DMS53 (cell line): ENCODE measurements at regions not wholly inside any gene's neighbourhood (a gene's known extent, or its start where the extent isn't known, plus 50 kb on each side); places are given as distances from the start of the nearest gene placed in this dataset.

Source experiments
- DNase-seq: peaks from one replicate; lab custom pipeline; 2025; lab: John Stamatoyannopoulos, UW

DNA sequence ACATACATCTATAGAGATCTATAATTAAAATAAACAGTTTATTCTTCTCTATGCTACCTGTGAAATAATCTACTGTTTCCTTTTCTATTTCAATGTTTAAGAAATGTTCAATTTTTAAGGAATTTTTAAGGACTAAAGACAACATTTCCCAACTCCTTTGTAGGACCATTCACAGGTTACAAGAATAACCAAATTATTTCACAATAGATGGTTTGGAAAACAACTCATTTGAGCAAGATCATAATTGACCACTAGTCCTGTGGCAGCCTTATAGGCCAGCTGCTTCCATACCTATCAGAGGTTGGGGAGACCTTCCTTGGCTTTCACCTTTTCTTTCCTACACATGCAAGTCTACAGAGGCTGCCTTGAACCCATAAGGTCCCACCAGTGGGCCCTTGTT, 193.7 kb downstream of the TTC39B start:
- no peak for DNase-seq

DNA sequence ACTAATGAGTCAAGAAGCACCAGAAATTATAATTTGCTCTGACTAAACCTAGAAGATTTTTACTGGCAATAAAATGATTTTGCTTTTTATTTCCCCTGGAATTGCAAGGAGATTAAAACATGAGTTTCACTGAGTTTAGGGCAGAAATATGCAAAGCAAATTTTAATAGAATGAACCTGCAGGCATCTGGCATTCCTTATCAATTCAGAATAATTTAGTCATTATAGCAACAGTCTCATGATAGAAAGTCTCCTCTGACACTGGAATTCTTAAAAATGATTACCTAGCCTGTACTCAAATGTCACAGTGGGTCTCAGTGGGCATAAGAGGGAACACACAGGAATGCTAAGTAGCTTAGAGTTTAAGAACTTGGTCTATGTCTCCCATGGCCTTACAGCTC, 195.9 kb downstream of the TTC39B start:
- DNase-seq: no peak

DNA sequence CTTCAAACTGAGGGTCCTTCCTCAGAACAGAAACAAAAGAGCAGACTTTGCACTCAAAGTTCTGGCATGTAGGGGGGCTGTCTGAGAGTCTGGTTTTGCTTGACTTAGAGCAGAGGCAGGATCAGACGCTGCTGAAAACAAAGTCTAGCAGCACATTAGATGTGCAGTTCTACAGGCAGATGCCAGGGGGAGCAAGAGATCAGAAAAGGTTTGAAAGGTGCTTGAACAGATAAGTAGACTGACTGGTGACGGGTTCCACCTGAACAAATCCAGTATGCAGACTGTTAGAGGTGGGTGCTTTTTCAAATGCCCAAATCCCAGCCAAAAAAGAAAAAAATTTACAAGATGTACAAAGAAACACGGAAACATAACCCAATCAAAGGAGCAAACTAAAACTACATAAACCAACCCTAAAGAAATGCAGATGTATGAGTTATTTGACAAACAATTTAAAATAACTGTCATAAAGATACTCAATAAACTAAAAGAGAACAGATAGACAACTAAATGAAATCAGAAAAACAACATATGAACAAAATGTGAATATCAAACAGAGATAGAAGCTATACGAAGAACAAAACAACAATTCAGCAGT, 194.7 kb upstream of the FREM1 start:
- DNase-seq: peak; percentile 49

DNA sequence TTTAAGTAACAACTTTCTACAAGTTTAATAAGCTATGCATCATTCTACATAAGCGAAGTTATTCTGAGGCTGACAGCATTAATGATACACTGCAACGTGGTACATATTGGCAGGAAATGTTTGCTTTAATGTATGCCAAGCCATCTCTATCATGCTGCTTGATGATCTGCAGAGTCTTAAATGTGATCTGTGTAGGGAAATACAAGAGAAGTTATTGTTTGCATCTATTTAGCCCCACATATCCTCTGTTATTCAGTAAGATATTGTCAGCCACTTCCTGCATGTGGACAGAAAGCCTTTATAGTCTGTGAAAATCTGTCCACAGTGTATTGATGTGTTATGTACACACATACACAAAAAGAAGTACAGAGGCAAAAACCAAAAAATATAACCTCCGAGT, 193.1 kb upstream of the FREM1 start:
- DNase-seq: no peak

DNA sequence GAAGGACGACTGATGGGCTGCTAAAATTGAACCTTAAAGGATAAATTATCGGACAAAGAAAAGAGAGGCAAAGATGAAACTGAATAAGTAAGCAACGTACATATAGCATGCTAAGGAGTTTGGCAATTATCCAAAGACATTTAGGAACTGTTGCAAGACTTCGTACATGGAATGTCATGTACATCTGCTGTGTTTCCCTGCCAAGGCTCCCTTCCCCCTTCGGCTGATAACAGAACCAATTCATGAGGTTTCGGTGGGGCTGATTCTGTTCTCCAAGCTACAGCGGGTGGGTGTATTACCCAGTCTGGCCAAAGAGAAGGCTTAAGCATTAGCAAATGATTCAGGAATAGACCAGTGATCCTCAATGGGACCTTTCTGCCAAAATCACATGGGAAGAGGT, 190.9 kb upstream of the FREM1 start:
- DNase-seq: no peak

DNA sequence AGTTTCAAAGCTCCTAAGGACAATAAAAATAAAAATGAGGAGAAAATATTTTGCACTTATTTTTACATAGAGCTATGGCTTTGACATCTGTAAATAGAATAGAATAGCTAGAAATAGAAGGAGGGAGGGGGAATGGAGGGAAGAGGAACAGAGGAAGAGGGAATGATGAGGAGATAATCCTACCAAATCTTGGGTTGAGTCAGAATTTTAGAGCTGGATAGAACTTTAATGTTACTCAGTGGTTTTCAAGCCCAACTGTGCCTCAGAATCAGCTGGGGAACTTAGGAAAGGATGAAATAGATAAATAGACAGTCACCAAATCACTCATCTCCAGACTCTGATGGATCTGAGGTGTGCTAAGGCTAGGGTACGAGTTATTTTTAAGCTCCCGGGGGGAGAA, 190.3 kb upstream of the FREM1 start:
- no peak for DNase-seq

DNA sequence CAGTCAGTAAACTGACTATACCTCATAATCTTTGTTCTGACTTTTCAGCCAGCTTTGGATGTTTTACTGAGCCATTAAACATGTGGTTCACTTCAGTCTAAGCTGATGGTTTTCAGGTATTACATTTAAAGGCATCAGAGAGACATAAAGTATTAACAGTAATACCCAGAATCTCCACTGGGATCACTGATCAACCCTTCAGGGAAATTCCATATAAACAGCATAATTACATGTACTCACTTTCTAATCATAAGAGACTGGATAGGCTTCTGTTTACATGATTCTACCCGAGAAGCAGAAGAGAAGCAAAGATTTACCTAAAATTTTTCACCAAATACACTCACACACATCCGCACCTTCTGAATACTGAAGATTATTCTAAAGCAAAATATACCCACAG, 186.7 kb upstream of the FREM1 start:
- no peak for DNase-seq

DNA sequence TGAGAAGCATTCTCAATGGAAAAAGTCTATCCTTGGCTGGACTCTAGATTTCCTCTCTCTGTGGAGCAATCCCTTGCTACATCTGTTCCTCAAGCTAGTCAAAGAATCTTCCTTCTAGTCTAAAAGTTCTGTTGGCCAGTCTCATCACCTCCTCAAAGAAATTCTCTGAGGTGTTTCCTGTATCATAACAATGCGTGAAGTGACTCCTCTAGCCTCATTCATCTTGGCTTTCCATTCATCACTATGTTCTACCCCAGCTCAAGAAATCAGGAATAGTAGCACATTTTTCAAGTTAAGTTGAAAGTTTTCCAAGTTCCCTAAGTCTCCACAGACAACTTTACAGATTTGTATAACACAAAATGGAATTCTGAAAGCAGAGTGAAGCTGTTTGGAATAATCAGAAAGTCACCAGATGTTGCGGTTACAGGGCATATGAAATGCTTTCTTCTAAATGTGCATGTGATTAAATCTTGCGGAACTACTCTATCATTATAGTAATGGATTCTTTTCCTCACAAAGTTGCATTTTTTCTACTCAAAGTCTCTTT, 176.6 kb upstream of the FREM1 start:
- DNase-seq: no peak

DNA sequence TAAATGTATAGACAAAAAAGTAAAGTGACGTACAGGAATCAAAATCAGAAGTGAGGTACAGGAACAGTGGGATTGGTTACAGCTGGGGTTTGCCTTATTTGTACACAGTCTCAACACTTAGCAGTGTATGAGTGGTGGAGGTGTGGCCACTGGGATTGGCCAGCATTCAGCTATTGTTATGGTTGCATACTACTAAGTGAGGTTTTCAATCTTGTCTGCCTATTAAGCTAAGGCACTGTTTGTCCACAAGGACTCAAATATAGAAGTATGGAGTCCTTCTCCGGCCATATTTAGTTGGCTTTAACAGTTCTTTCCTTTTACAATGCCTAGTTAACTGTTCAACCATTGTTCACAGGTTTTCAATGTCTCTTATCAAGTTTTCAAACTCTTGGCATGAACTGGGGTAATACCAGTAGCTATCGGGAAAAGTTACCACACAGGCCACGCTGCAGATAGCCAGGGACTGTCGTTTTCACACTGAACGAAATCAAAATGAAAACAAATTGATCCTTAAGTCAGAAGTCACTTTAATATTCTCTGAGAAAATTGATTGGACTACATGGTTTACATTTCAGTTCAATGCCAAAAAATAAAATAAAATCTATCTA, 176.0 kb upstream of the FREM1 start:
- DNase-seq: no peak

DNA sequence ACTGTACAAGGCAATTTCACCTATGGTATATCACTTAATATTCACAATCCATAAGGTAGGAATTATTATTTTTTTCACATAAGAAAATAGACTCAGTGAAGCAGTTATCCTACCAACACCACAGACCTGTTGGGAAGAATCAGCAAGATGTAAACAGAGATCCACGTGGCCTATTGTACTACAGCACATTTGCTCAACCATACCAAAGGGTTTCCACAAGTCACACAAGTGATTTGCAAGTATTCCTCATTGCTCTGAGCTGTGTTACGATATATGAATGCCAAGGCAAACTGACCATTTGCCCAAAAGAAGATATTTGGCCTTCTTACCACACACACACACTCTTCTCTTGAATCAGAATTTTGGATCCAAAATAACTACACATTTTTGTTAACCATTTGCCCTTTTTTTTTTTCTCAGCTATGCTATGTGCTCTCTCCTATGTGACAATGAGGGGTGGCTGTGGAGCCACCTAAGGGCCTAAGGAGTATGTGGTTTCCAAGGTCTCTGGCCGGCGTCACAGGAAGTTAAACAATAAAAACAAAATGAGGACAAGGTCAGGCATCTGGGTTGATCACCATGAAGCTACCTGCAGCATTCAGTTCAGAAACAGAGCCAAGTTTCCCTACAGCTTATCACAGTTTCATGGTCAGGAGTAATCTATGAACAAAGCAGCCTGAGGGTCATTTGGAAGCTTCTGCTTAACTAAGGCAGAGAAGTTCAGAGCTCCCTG, 171.0 kb upstream of the FREM1 start:
- no peak for DNase-seq

DNA sequence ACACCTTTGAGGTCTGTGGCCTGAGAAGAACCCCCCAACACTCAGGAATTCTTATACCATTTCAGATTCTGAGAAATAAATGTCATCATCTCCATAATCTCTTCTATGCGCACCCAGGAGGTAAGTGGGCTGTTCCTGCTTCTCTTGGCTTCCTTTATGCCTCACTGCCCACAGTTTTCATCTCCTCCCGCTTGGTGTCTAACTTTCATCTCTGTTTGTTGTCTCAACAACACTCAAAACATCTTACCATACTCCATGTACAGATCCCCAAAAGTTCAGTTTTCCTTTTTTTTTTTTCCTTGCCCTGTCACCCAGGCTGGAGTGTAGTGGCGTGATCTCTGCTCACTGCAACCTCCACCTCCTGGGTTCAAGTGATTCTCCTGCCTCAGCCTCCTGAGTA, 170.2 kb upstream of the FREM1 start:
- no peak for DNase-seq

DNA sequence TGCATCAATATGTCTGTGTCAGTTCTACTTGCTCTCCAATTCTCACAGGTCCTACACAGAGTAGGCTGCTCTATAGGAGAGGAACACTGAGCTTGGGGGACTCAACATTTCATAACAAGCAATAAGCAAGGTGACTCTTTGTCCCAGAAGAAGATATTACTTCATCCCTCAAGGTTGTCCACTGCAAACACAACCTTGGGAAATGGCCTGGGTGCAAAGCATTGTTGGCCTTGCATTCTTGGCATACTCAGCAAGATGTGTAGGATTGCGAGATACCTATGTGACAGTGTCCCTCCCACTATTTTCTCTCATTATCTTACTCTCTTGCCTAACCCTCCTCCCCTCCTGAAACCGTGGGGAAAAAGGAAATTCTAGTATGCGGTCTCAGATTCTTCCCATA, 169.8 kb upstream of the FREM1 start:
- no peak for DNase-seq

DNA sequence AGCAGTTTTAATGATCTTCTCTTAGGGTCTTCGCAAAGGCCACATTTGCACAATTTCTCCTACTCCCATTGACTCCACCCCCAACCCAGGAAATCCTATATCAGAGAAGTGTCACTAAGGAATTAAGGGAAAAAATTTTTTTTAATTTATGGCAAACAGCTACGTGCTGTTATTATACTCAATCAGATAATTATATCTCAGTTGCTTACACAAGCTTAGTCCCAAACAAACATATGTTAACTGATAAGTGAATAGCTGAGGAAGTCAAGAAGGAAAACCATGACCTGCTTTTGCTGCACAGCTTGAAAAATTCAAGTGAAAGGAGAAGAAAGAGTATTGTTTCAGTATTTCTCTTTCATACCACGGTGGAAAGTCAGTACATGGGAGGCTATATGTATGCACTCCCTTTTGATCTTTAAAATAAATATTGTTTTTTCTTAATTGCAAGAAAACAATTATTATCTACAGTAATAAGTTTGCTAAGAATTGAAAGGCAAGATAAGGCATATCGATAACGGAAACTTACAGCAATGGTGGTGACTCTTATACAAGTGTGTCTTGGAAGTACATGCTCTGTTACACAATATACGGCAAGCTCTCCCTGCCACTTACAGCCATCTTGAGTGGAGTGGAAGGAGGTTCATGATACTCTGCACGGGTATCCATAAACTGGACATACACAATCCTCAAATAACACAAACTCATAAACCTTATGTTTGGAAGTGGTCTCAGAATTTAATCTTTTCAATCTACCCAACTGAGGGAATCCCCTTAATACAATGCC, 167.9 kb upstream of the FREM1 start:
- DNase-seq: no peak

DNA sequence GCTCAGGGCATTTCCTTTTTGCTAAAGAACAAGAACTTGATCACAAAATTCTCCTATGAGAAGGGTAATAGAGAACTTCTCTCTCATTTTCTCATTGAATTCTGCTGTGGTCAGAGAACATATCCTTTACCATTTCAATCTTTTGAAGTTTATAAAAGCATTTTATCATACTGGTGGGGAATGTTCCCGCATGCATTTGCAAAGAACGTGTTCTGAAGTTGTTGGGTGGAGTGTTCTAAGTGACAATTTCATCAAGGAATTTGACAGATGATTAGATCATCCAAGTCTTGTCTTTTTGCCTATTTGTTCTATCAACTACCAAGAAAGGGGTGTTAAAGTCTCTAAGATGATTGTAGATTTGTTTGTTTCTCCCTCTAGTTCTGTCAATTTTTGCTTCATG, 163.4 kb upstream of the FREM1 start:
- no peak for DNase-seq

DNA sequence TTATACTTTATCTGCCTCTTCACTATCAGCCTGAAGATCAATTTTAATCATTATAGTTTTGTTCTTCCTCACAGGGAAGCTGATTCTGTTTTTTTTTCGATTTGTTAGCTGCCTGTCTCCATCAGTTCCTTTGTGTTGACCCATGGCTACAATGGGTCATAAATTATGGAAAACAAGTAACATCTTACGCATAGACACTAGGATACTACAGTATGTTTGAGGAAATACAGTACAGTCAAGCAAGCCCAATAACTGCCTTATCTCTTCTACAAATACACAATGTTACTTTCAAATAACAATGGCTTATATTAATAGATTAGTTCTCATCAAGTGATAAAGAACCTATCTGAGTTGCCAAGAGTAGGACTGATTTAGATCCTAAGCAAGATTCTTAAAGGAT, 160.5 kb upstream of the FREM1 start:
- DNase-seq: no peak

DNA sequence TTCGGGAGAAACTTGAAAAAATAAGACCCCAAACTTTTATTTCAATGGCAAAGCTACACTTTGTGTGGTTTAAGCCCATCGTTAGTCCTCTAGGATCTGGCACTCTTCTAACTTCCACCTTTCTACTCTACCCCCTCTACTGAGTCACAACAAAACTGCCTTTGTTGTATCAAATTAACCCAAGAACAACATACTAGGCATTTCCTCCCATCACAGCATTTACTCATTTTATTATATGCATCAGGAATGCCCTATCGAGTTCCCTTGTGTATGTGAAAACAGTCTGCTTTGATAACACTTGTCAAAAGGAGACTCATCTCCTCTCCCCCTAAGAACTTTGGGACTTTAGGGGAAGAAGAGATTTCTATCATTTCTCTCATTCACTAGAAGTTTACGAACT, 158.9 kb upstream of the FREM1 start:
- DNase-seq: no peak

DNA sequence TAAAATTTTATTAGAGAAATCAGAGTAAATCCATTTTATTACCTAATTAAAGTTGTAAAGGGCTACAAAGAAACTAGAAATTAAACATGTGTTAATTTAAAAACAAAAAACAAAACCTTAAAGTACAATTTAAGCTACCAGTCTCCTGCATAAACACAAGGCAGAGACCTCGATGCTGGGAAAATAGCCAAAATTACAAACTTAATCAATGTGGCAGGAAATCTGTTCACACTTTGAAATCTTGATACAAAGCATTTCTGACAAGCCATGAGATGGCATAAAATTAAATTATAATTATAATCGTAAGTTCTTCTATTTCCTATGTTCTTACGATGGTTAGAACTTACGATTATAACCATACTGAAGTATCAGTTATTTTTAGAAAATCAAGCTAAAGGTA, 158.0 kb upstream of the FREM1 start:
- no peak for DNase-seq

DNA sequence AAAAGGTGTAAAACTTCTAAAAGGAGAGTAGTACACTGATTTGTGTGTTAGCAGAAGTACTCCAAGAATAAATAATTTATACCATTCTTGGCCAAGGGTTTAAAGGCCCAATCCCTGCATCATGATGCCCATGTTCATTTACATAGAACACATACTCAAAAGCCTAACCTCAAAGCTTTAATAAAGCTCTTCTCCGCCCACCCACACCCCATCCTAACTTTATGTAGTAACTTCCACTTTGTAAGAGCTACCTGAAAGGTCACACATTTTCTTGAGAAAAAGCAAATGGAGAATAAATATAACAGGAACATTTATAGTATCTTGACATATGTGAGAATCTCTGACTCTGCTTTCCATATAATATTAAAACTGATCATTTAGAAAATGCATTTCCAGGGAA, 148.8 kb upstream of the FREM1 start:
- DNase-seq: no peak

DNA sequence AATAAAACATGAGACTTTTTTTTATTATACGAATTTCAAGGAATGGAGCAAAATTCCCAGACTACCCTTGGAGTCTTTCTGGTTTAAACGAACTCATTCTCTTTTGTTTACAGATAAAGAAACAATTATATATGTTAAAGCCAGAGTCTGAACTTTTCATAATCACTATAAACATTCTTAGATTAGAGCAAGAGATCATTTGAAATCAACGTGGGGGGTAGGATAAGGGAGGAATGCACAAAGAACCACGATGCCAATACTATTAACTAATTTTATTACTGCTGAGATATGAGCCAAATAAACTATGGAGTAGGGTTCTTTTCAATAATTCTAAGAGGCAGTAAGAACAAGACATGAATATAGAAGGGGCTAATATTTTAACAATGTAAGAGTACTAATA, 148.0 kb upstream of the FREM1 start:
- no peak for DNase-seq

DNA sequence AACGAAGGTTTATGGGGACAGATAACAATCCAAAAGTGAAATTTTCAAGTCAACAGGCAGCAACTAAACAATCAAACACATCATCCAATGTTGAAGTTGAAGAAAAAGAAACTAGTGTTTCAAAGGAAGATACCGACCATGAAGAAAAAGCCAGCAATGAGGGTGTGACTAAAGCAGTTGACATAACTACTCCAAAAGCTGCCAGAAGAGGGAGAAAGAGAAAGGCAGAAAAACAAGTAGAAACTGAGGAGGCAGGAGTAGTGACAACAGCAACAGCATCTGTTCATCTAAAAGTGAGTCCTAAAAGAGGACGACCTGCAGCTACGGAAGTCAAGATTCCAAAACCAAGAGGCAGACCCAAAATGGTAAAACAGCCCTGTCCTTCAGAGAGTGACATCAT, 145.1 kb upstream of the FREM1 start:
- peak; percentile 2 for DNase-seq

DNA sequence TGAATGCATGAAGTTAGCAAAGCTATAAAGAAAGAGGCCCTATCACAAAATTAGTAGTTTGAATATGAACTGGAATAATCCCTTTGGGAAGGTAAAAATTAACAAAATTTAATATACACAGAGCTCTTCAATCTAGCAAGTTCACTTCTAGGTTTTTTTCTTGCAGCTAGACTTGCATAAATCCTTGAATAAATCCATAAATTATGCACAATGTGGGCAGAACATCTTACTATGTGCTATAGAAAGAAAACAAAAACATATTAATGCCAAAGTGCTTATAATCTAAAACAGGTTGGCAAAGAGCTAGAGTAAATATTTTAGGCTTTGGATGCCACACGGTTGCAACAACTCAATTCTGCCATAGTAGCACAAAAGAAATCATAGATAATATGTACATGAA, 138.5 kb upstream of the FREM1 start:
- DNase-seq: no peak

DNA sequence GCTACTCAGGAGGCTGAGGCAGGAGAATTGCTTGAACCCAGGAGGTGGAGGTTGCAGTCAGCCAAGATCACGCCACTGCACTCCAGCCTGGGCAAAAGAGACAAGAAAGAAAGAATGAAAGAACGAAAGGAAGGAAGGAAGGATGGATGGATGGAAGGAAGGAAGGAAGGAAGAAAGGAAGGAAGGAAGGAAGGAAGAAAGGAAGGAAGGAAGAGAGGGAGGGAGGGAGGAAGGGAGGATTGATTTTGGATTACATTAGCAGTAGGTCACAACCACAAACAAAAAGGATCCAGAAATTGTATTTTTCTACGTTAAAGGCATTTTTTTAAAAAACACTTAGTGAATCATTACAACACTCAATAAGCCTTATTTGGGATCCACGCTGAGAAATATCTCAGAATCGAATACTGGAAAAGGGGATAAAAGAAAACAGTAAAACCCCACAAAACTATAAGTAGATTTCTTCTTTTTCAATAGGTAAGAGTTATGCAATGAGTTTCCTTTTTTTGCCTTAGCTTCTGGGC, 136.9 kb upstream of the FREM1 start:
- DNase-seq: no peak

DNA sequence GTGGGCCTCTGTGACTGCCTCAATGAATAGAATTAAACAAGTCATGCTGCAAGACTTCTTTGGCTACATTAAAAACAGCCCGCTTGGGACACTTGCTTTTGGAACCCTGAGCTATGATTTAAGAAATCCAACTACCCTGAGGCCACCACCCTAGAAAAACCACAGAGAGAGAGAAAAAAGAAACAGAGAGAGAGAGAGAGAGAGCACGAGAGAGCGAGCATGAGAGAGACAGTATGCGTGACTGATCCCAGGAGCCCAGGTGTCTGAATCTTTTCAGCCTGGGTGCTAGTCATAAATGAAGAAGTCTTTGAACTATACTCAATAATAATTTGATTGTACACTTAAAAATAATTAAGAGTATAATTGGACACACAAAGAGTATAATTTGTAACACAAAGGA, 123.1 kb upstream of the FREM1 start:
- no peak for DNase-seq
